Pancreas (tissue), 10 donors: ENCODE measurements at regions not wholly inside any gene's neighbourhood (a gene's known extent, or its start where the extent isn't known, plus 50 kb on each side); places are given as distances from the start of the nearest gene placed in this dataset.

ENCODE experiments used
- ATAC-seq, 4 donors: fragments of 200-7000 bp; cut with Tn5 transposase; one replicate each; pipeline versions ENCODE4 v1.8.0 to v1.9.1; 2020; ENCODE audit warnings: mild to moderate bottlenecking in 4 of 4, moderate library complexity in 4 of 4
- DNase-seq, 6 donors: peaks; one replicate each; pipeline ENCODE4 v3.0.0-alpha.2; 2020
- FAIRE-seq: peaks from 2 replicates; lab custom pipeline; 2012; peaks lifted over from hg19 to GRCh38; lab: Jason Lieb, UNC
- H3K27ac ChIP-seq, 4 donors: fragments of 200-600 bp; sonication (generic); 1 replicate in 3 of 4; 2 replicates in 1 of 4; pipeline versions ENCODE4 v1.5.0 to v1.8.0; 2020
- H3K27me3 ChIP-seq, 4 donors: fragments of 200-600 bp; one replicate each; pipeline ENCODE4 v1.8.0; 2021
- H3K36me3 ChIP-seq, 3 donors: fragments of 200-600 bp; sonication (generic) in 1 of 3; one replicate each; pipeline versions ENCODE4 v1.5.0 to v1.8.0; 2020 to 2021
- H3K4me1 ChIP-seq, 3 donors: fragments of 200-600 bp; one replicate each; pipeline ENCODE4 v1.8.0; 2021
- H3K4me3 ChIP-seq, 4 donors: fragments of 200-600 bp; sonication (generic) in 2 of 4; one replicate each; pipeline versions ENCODE4 v1.5.0 to v1.8.0; 2020 to 2021
- H3K9me3 ChIP-seq, 4 donors: fragments of 200-600 bp; one replicate each; pipeline ENCODE4 v1.8.0; 2021
- CTCF ChIP-seq, 4 donors: fragments of 200-600 bp; sonication (generic) in 3 of 4; IDR thresholded peaks; one replicate each; pipeline versions ENCODE4 v1.5.0 to v1.8.0; 2021; ENCODE audit warnings: antibody characterized with exemption in 4 of 4
- WGBS, 2 donors: extraction: QIAGEN DNeasy Blood & Tissue Kit; methylation state at CpG; one replicate each; pipeline ENCODE4 v1.1.7; 2013; 5-methylcytosine and 5-hydroxymethylcytosine counted together
- intact Hi-C, 3 donors: fragments of 100-400 bp; cut with DNase I; formaldehyde crosslinking; loops; one replicate each; pipeline versions ENCODE4 v1.11.1 to v1.14.2; 2022
- donor health status: healthy with polysubstance abuse.
- donor health status: DM: no; HTN: no; CAD: no; lungs with moderate emphysema.
- donor health status: DM: no; HTN: no; CAD: no.
- donor health status: control.
- donor health status: control.
- donor health status: Bipolar disorder and iron deficiency.
- donor health status: DM: yes; HTN: yes; CAD: no.
- donor health status: DM: no; HTN: no; CAD: no.
- donor health status: DM: no; HTN: no; CAD: no.
- donor health status: DM: yes; HTN: yes; CAD: no.

GRCh38 chr15:95684693-95685115 lies 645.8 kb upstream of the NR2F2 start:
- no peaks in the 10 kb centered on the region for H3K27me3 ChIP-seq
- WGBS, 2 donors, result 28 to 30% methylated on average over 1 of the region's 1 CpG
- DNase-seq, result no peak
- no peaks in the 10 kb centered on the region for H3K4me1 ChIP-seq
- H3K36me3 ChIP-seq, result no peaks in the 10 kb centered on the region
- no peak for TF ChIP-seq CTCF (IDR thresholded peaks at IDR 0.05)
- H3K9me3 ChIP-seq, result no peaks in the 10 kb centered on the region
- no peak overlapping the region for H3K4me3 ChIP-seq
- no peak overlapping the region for H3K27ac ChIP-seq
- ATAC-seq, result peak in 2 of 4 donors; percentile 37 to 71
- FAIRE-seq, result no peak
- intact Hi-C loops, result no loop called here

- H3K9me3 ChIP-seq, result no peaks in the 10 kb centered on the region
- WGBS, 2 donors, result 88 to 94% methylated on average over 1 of the region's 1 CpG
- DNase-seq (no peak), FAIRE-seq (no peak), ATAC-seq (no peak)
- H3K27ac ChIP-seq, result no peak overlapping the region
- TF ChIP-seq CTCF (IDR thresholded peaks at IDR 0.05), result no peak
- no peaks in the 10 kb centered on the region for H3K27me3 ChIP-seq
- intact Hi-C loops, result no loop called here
- no peak overlapping the region for H3K4me3 ChIP-seq
- no peaks in the 10 kb centered on the region for H3K36me3 ChIP-seq
- no peaks in the 10 kb centered on the region for H3K4me1 ChIP-seq
Measured at GRCh38 chr15:95687061-95687460, 643.4 kb upstream of the NR2F2 start.

DNA sequence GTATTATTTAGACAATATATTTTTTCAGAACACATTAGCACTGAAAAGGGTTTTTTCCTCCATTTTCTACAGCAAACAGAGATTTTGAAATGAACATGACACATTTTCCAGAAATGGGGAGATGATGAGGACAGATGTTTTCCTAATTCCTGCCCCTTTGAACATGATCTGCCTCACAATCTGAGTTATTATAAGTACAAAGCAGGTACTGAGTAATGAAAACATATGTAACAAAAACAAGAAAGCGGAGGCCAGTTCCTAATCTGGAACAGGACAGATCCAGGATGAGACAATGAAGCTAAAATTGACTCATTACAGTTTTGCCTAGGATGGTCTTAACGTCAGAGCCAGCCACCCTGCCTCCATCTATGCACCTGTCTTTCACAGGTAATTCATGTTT lies 642.8 kb upstream of the NR2F2 start:
- no peak for ATAC-seq
- H3K4me1 ChIP-seq, result no peaks in the 10 kb centered on the region
- TF ChIP-seq CTCF (IDR thresholded peaks at IDR 0.05), result no peak

DNA sequence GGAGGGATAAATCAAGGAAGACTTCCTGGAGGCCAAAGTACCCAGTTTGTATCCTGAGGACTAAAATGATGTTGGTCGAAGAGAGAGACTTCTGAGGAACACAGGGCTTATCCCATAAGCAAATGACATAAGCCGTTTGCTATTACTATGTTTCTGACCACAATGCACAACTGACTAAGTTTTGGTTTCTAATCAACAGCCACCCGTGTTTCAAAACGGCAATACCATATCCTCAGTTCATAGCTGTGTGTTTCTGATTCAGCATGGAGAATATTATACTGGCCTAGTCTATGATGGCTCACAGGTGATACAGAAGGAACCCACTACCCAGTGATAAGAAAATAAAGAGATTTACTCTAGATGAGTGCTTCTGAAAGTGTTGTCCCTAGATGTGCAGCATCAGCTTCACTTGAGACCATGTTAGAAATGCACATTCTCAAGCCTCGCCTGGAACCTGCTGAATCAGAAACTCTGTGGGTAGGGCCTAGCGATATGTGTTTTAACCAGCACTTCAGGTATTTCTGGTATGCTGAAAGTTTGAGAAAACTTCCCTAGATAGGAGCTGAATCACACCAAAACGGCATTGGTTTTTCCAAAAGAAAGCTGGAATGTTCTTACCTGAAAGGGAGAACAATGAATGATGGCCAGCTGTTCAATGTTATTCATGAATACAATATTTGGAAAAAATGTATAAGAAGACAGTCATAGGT lies 639.7 kb upstream of the NR2F2 start:
- no peaks in the 10 kb centered on the region for H3K36me3 ChIP-seq
- intact Hi-C loops, result no loop called here
- ATAC-seq, result no peak
- DNase-seq, result no peak
- no peaks in the 10 kb centered on the region for H3K4me1 ChIP-seq
- WGBS, 2 donors, result 55 to 66% methylated on average over 7 of the region's 7 CpGs
- H3K27ac ChIP-seq, result no peak overlapping the region
- H3K9me3 ChIP-seq, result no peaks in the 10 kb centered on the region
- TF ChIP-seq CTCF (IDR thresholded peaks at IDR 0.05), result no peak
- H3K27me3 ChIP-seq, result no peaks in the 10 kb centered on the region
- H3K4me3 ChIP-seq, result no peak overlapping the region
- FAIRE-seq, result no peak

More for the DNA sequence above, 642.8 kb upstream of the NR2F2 start:
- no peak overlapping the region for H3K4me3 ChIP-seq
- intact Hi-C loops, result no loop called here
- no peaks in the 10 kb centered on the region for H3K36me3 ChIP-seq
- H3K27me3 ChIP-seq, result no peaks in the 10 kb centered on the region
- FAIRE-seq (no peak), DNase-seq (no peak)
- WGBS, 2 donors, result 62 to 79% methylated on average over 2 of the region's 2 CpGs
- no peaks in the 10 kb centered on the region for H3K9me3 ChIP-seq
- H3K27ac ChIP-seq, result no peak overlapping the region

- Histone ChIP-seq H3K36me3 (no peaks in the 10 kb centered on the region), H3K4me3 (no peak overlapping the region), H3K9me3 (no peaks in the 10 kb centered on the region), H3K27me3 (no peaks in the 10 kb centered on the region), H3K27ac (no peak overlapping the region), H3K4me1 (no peaks in the 10 kb centered on the region)
- FAIRE-seq, result no peak
- no peak for DNase-seq
- 59 to 79% methylated on average over 1 of the region's 1 CpG for WGBS, 2 donors
- no peak for ATAC-seq
- TF ChIP-seq CTCF (IDR thresholded peaks at IDR 0.05), result no peak
- intact Hi-C loops, result no loop called here
Measured at GRCh38 chr15:95693917-95694316, 636.6 kb upstream of the NR2F2 start.
